ENCODE measurements at regions not wholly inside any gene's neighbourhood (a gene's known extent, or its start where the extent isn't known, plus 50 kb on each side); places are given as distances from the start of the nearest gene placed in this dataset.

DNA sequence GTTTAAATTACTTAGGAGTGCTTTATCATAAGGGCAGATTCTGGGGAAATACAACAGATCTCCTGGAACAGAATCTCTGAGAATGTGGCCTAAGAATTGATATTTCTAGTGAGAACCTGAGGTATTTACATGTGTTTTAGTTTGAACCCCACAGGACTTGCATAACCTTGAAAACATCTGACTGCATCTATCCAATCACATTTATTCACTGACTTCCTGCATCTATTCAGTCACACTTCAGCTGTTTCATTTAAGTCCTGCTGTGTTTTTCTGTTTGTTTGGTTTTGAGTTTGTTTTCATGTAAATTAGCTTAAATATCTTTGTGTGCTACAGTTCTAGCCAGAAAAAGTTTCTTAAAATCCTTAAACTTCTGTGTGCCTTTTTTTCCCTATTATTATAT is 1260.7 kb downstream of the PLA2G4A start:
- TF ChIP-seq CTCF (IDR thresholded peaks at IDR 0.05) (no peak), ZFX (IDR thresholded peaks at IDR 0.05; ENCODE audit: borderline replicate concordance) (no peak)

Data from 22Rv1 (cell line).